Fibroblast of mammary gland (primary cell): ENCODE measurements at regions not wholly inside any gene's neighbourhood (a gene's known extent, or its start where the extent isn't known, plus 50 kb on each side); places are given as distances from the start of the nearest gene placed in this dataset.

ENCODE experiments used
- DNase-seq: peaks from one replicate; pipeline ENCODE4 v3.0.0-alpha.2; 2010; ENCODE audit warnings: low read depth
- H3K4me3 ChIP-seq: 2 replicates; pipeline ENCODE4 v1.5.1; 2011; ENCODE audit warnings: low read depth, mild to moderate bottlenecking, low read length, moderate library complexity; ENCODE audit not compliant: control insufficient read depth
- CTCF ChIP-seq: conservative IDR thresholded peaks from 2 replicates; pipeline ENCODE4 v1.5.1; 2011; ENCODE audit warnings: low read depth, low read length, inconsistent platforms; ENCODE audit not compliant: control insufficient read depth, insufficient read depth

GRCh38 chr10:44178281-44178680 is 206.6 kb downstream of the CXCL12 start:
- TF ChIP-seq CTCF = no peak
- no peak for DNase-seq
- no peak overlapping the region for H3K4me3 ChIP-seq

GRCh38 chr10:44177610-44178009 is 207.3 kb downstream of the CXCL12 start:
- TF ChIP-seq CTCF = no peak
- DNase-seq = no peak
- H3K4me3 ChIP-seq = no peak overlapping the region

- no peak overlapping the region for H3K4me3 ChIP-seq
- TF ChIP-seq CTCF = no peak
- DNase-seq = no peak
Observed at GRCh38 chr10:44176311-44176710, 208.6 kb downstream of the CXCL12 start.

- peak; percentile 23 for DNase-seq
- TF ChIP-seq CTCF = no peak
- H3K4me3 ChIP-seq = no peak overlapping the region
Observed at GRCh38 chr10:44173608-44173894, 211.3 kb downstream of the CXCL12 start.

GRCh38 chr10:44172883-44173607 is 211.9 kb downstream of the CXCL12 start:
- TF ChIP-seq CTCF = no peak
- DNase-seq = no peak
- H3K4me3 ChIP-seq = no peak overlapping the region

- TF ChIP-seq CTCF = no peak
- no peak overlapping the region for H3K4me3 ChIP-seq
- no peak for DNase-seq
Observed at GRCh38 chr10:44171765-44172164, 213.1 kb downstream of the CXCL12 start.

GRCh38 chr10:44168478-44168877 is 216.4 kb downstream of the CXCL12 start:
- TF ChIP-seq CTCF = no peak
- H3K4me3 ChIP-seq = no peak overlapping the region
- no peak for DNase-seq
